Nephron progenitor cell (in vitro differentiated cells): ENCODE measurements at regions not wholly inside any gene's neighbourhood (a gene's known extent, or its start where the extent isn't known, plus 50 kb on each side); places are given as distances from the start of the nearest gene placed in this dataset.
"Not testable (repeated sequence)": the region's sequence is repeated elsewhere in the genome, so short reads cannot be mapped to it uniquely, and the experiment has no call there.

Source experiments
- DNase-seq: peaks from one replicate; pipeline ENCODE4 v3.0.0; 2021
- H3K27ac Mint-ChIP-seq: 2 replicates; pipeline ENCODE4 v1.8.0; 2021; ENCODE audit warnings: mild to moderate bottlenecking, moderate library complexity, mixed read lengths
- H3K27me3 Mint-ChIP-seq: 2 replicates; pipeline ENCODE4 v1.8.0; 2021; ENCODE audit warnings: mild to moderate bottlenecking, low read depth, mixed read lengths; ENCODE audit not compliant: poor library complexity
- H3K36me3 Mint-ChIP-seq: 2 replicates; pipeline ENCODE4 v1.8.0; 2021; ENCODE audit warnings: low read depth, mixed read lengths
- H3K4me1 Mint-ChIP-seq: 2 replicates; pipeline ENCODE4 v1.8.0; 2021; ENCODE audit warnings: mixed read lengths
- H3K4me3 Mint-ChIP-seq: 2 replicates; pipeline ENCODE4 v1.8.0; 2021; ENCODE audit warnings: mild to moderate bottlenecking, moderate library complexity, mixed read lengths
- H3K9me3 Mint-ChIP-seq: 2 replicates; pipeline ENCODE4 v1.8.0; 2021; ENCODE audit warnings: mild to moderate bottlenecking, moderate library complexity, mixed read lengths
- TF ChIP-seq, protein P1 (sequence below): fragments of 200-600 bp; sonication (generic); IDR thresholded peaks from 2 replicates; pipeline ENCODE4 v1.5.0; 2021; ENCODE audit warnings: antibody characterized with exemption

DNA sequence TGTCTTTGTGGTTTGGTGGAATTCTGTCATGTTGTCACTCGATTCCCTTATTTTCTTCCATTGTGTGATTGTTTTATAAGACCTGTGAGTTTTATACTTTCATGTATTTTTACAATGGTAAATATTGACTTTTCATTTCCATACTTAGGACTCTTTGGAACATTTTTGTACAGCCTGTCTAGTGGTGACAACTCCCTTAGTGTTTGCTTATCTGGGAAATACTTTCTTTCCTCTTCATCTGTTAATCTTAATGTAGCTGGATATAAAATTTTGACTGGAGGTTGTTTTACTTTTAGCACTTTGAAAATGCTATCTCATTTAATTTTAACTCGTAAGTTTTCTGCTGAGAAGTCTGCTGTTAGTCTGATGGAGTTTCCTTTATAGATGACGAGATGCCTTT lies 310.5 kb downstream of the NUF2 start:
- Mint-ChIP-seq H3K27me3 (no peaks in the 10 kb centered on the region), H3K27ac (no peak overlapping the region), H3K4me1 (no peaks in the 10 kb centered on the region), H3K9me3 (peaks cover 71% of the 10 kb centered on the region), H3K4me3 (no peak overlapping the region), H3K36me3 (peaks cover 11% of the 10 kb centered on the region)
- TF ChIP-seq, protein P1, sequence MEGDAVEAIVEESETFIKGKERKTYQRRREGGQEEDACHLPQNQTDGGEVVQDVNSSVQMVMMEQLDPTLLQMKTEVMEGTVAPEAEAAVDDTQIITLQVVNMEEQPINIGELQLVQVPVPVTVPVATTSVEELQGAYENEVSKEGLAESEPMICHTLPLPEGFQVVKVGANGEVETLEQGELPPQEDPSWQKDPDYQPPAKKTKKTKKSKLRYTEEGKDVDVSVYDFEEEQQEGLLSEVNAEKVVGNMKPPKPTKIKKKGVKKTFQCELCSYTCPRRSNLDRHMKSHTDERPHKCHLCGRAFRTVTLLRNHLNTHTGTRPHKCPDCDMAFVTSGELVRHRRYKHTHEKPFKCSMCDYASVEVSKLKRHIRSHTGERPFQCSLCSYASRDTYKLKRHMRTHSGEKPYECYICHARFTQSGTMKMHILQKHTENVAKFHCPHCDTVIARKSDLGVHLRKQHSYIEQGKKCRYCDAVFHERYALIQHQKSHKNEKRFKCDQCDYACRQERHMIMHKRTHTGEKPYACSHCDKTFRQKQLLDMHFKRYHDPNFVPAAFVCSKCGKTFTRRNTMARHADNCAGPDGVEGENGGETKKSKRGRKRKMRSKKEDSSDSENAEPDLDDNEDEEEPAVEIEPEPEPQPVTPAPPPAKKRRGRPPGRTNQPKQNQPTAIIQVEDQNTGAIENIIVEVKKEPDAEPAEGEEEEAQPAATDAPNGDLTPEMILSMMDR = no peak
- no peak for DNase-seq

DNA sequence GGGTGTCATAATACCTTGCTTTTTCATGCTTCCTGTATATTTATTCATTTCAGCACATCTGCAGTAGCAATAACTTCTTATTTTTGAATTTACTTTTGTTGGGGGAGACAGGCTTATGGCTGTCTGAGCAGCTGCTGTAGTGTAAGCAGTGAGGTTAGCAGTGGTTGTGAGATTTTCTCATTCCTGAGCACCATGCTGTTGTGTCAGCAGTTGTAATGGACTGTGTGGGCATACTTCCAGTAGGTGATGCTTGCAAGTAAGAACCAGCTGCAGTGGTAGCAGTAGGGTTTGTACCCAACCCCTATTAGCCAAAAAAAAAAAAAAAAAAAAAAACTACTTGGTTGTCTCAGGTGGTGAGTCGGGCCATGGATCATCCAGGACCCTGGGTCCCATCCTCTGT lies 311.6 kb downstream of the NUF2 start:
- TF ChIP-seq, protein P1 = no peak
- no peaks in the 10 kb centered on the region for H3K27me3 Mint-ChIP-seq

DNA sequence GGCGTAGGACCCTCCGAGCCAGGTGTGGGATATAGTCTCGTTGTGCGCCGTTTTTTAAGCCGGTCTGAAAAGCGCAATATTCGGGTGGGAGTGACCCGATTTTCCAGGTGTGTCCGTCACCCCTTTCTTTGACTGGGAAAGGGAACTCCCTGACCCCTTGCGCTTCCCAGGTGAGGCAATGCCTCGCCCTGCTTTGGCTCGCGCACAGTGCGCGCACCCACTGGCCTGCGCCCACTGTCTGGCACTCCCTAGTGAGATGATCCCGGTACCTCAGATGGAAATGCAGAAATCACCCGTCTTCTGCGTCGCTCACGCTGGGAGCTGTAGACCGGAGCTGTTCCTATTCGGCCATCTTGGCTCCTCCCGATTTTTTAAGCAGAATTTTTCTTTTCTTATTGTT lies 323.9 kb downstream of the NUF2 start:
- not testable (repeated sequence) for H3K27me3 Mint-ChIP-seq, H3K4me1 Mint-ChIP-seq, H3K4me3 Mint-ChIP-seq, H3K27ac Mint-ChIP-seq, H3K36me3 Mint-ChIP-seq, DNase-seq
- H3K9me3 Mint-ChIP-seq = peaks cover 21% of the 10 kb centered on the region

More for the DNA sequence above, 311.6 kb downstream of the NUF2 start:
- DNase-seq = no peak
- Mint-ChIP-seq H3K36me3 (peaks cover 11% of the 10 kb centered on the region), H3K27ac (no peak overlapping the region), H3K9me3 (peaks cover 66% of the 10 kb centered on the region), H3K4me1 (no peaks in the 10 kb centered on the region), H3K4me3 (no peak overlapping the region)

DNA sequence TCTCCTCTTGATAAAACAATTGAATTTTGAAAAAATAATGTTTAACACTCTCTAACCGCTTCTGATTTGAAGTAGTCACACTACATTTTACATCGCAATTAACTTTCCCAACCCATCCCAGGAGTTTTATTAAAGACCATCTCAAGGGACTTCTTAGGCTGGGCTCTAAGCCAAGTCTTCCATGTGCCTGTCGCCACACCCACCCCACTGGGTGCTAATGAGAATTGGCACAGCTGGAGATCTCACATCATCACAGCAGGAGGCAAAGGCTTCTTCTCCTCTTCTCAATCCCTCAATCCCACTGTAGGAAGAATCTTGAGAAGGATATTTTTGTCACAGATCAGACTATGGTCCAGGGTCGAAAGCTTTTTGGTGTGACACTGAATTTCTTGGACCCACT lies 328.9 kb downstream of the NUF2 start:
- TF ChIP-seq, protein P1 = no peak
- no peak overlapping the region for H3K27ac Mint-ChIP-seq
- H3K4me3 Mint-ChIP-seq = no peak overlapping the region
- peaks cover 8% of the 10 kb centered on the region for H3K36me3 Mint-ChIP-seq
- peaks cover 15% of the 10 kb centered on the region for H3K9me3 Mint-ChIP-seq
- peaks cover 4% of the 10 kb centered on the region for H3K27me3 Mint-ChIP-seq
- DNase-seq = no peak
- H3K4me1 Mint-ChIP-seq = peaks cover 9% of the 10 kb centered on the region

DNA sequence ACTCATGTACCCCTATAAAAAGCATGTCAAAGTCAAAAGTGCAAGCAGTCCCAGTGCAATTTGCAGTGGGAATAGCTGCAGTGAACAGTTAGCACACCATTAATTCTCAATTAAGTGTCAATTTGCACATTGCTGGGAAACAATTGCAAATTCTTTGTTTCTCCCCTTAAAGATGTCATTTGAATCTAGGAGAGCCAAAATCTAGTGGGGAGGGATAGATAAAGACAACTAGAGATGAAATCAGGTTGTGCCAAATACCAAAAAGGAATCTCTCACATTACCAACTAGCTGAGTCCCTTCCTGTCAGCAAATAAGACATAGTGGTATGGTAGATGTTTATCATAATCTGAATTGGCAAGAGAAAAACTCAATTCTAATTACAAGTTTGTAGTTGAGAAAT lies 330.7 kb downstream of the NUF2 start:
- no peak overlapping the region for H3K27ac Mint-ChIP-seq
- H3K27me3 Mint-ChIP-seq = peaks cover 4% of the 10 kb centered on the region
- no peak overlapping the region for H3K4me3 Mint-ChIP-seq
- no peaks in the 10 kb centered on the region for H3K36me3 Mint-ChIP-seq
- DNase-seq = no peak
- H3K4me1 Mint-ChIP-seq = peaks cover 16% of the 10 kb centered on the region
- TF ChIP-seq, protein P1 = no peak
- H3K9me3 Mint-ChIP-seq = no peaks in the 10 kb centered on the region

DNA sequence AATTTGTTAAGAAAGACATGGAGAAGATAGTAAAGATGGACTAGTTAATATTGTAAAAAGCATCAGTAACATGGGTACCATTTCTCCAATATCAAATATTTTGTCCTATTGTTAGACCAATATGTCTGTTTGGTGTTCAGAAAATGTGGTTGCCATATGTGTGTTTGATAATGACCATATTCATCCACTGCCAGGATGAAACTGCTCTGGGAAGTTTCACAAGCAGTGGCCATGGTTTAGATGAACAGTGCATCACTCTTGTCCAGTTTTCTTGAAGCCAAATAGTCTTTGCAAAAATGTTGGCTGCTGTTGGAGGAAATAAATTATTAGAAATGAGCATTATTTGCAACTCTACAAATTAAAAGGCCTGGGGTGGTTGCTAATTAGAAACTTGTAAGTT lies 333.8 kb downstream of the NUF2 start:
- H3K27me3 Mint-ChIP-seq = peaks cover 4% of the 10 kb centered on the region
- H3K9me3 Mint-ChIP-seq = no peaks in the 10 kb centered on the region
- no peaks in the 10 kb centered on the region for H3K36me3 Mint-ChIP-seq
- H3K27ac Mint-ChIP-seq = no peak overlapping the region
- DNase-seq = no peak
- no peak overlapping the region for H3K4me3 Mint-ChIP-seq
- H3K4me1 Mint-ChIP-seq = peaks cover 16% of the 10 kb centered on the region
- TF ChIP-seq, protein P1 = no peak
